NB4 (cell line): ENCODE measurements at regions not wholly inside any gene's neighbourhood (a gene's known extent, or its start where the extent isn't known, plus 50 kb on each side); places are given as distances from the start of the nearest gene placed in this dataset.

ENCODE experiments used
- MYC ChIP-seq: IDR thresholded peaks from 2 replicates; pipeline ENCODE4 v1.6.1; 2011; ENCODE audit warnings: low read depth, low read length
- POLR2A ChIP-seq: IDR thresholded peaks from 2 replicates; pipeline ENCODE4 v1.6.1; 2011; ENCODE audit warnings: mild to moderate bottlenecking; ENCODE audit not compliant: insufficient read length; ENCODE audit errors: extremely low read depth
- TF ChIP-seq, protein P1 (sequence below): IDR thresholded peaks from one replicate; pipeline ENCODE4 v1.5.1; 2012; ENCODE audit warnings: low read depth, low read length
- TF ChIP-seq, protein P2 (sequence below): IDR thresholded peaks from 2 replicates; pipeline ENCODE4 v1.6.1; 2011; ENCODE audit warnings: low read depth, low read length

DNA sequence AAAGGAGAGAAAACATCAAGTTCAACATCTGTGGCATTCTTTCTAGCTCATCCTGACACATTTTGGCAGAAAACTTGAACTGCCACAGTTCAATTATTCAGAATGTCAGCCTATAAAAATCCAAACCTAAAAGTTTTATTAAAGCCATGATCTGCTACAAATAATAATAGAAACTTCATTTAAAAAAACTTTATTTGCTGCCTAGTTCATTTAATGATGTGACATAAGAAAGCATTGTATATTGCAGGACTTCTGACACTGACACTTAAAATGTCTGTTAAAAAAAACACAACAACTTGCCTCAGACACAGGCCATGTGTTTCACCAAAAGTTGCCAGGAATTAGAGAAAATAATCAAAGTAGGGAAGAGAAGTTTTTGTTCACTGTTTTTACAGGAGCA lies 88.3 kb upstream of the HTR1E start:
- TF ChIP-seq, protein P1, sequence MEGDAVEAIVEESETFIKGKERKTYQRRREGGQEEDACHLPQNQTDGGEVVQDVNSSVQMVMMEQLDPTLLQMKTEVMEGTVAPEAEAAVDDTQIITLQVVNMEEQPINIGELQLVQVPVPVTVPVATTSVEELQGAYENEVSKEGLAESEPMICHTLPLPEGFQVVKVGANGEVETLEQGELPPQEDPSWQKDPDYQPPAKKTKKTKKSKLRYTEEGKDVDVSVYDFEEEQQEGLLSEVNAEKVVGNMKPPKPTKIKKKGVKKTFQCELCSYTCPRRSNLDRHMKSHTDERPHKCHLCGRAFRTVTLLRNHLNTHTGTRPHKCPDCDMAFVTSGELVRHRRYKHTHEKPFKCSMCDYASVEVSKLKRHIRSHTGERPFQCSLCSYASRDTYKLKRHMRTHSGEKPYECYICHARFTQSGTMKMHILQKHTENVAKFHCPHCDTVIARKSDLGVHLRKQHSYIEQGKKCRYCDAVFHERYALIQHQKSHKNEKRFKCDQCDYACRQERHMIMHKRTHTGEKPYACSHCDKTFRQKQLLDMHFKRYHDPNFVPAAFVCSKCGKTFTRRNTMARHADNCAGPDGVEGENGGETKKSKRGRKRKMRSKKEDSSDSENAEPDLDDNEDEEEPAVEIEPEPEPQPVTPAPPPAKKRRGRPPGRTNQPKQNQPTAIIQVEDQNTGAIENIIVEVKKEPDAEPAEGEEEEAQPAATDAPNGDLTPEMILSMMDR: no peak
- TF ChIP-seq MYC (no peak), POLR2A (no peak)
- TF ChIP-seq, protein P2, sequence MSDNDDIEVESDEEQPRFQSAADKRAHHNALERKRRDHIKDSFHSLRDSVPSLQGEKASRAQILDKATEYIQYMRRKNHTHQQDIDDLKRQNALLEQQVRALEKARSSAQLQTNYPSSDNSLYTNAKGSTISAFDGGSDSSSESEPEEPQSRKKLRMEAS: no peak
